NCI-H187 treated with DMSO at 0.1 percent for 48 hours (cell line): ENCODE measurements at regions not wholly inside any gene's neighbourhood (a gene's known extent, or its start where the extent isn't known, plus 50 kb on each side); places are given as distances from the start of the nearest gene placed in this dataset.
"Not testable (repeated sequence)": the region's sequence is repeated elsewhere in the genome, so short reads cannot be mapped to it uniquely, and the experiment has no call there.

Experiments
- DNase-seq: peaks from one replicate; lab custom pipeline; 2025; lab: John Stamatoyannopoulos, UW

GRCh38 chr17:70375406-70375805, 206.1 kb downstream of the KCNJ2 start:
- DNase-seq: no peak

DNA sequence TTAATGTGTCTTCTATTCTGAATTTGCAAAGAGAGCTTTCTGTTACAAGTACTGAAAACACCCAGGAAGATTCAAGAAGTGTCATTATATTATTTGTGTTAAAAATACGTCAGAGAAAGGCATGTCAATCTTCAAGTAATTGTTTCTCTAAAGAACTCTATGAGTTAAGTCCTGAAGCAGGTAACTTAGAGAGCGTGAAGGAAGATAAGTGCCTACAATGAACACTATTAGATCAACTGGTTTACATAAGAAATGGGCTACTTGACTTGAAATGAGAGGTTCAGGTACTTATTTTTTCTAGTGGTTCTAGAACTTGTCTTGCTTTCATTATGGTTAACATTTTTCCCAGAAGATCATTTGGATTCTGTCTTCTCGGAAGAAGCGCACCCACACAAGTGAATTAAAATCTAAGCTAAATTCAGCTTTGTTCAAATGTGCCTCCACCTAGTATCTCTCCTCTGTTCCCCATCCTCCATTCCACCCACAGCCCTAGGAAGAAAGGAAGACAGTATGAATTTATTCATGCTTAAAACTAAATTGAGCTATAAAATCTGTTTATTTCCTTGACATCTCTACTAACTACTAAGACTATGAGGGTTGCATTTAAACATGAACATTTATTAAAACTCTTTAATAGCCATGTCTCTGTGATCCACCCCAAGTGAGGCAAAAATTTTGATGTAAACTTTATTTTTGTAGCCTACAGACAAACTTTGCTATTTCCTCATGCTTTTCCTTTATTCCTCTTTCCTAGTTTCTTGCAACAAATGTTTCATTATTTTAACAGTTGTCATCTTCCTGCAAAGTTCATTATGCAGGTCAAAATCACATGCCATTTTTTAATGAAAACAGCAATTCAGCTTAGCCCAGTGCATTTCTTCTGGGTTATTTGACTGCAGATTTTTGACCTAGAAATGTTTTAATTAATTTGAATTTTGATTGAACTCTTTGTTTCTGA, 206.8 kb downstream of the KCNJ2 start:
- no peak for DNase-seq

DNA sequence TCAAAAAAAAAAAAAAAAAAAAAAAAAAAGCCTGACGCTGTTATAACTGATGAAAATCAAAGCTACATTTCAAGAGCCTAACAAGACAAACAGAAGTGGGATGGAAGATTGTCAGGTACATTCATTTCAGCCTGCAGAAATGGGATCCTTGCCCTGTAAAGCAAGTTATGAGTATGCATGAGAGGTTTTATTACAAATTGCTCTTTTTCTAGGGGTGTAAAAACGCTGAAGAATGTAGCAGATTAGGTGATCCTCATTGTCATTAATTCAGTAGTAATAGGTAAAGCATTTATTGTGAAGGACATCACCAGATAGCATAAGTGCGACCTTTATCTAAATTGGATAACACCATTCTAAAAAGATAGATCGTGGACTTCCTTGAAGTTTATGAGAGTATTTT, 208.3 kb downstream of the KCNJ2 start:
- DNase-seq: no peak

DNA sequence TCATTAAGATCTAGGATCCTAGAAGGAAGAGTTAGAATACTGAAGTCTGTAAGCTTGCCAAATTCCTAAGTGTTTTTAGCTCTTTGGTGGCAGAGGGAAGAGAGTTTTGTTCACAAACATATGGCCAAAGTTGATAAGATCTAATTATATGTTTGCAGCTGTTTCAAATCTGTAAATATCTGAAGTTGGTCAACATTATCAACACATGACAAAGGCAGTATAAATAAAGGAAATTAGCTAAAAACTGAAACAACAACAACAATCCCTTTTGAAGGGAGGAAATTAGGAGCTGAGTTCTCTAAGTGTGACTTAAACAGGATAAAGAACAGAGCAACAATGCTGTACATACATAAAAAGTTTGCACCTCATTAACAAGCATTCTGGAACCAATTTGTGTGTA, 208.7 kb downstream of the KCNJ2 start:
- DNase-seq: no peak

DNA sequence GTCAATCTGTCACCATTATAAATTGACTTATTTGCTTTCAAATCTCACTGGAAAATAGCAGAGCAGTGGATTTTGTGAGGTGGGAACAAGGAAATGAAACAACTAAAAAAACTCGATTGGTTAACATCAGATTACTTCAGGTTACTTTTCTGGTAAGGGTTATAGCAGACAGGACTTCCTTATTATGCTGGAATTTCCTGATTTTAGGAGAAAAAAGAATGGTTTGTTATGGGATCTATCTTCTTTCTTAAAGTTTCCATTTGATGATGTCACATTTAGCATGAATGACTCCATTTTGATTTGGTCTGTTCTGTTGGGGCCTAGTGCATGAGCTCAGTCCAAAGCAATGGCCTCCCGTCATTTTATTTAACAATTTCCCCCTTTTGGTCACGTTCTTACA, 210.6 kb downstream of the KCNJ2 start:
- DNase-seq: no peak

GRCh38 chr17:70381916-70382315, 212.6 kb downstream of the KCNJ2 start:
- DNase-seq: not testable (repeated sequence)

GRCh38 chr17:70388326-70388725, 219.0 kb downstream of the KCNJ2 start:
- no peak for DNase-seq

DNA sequence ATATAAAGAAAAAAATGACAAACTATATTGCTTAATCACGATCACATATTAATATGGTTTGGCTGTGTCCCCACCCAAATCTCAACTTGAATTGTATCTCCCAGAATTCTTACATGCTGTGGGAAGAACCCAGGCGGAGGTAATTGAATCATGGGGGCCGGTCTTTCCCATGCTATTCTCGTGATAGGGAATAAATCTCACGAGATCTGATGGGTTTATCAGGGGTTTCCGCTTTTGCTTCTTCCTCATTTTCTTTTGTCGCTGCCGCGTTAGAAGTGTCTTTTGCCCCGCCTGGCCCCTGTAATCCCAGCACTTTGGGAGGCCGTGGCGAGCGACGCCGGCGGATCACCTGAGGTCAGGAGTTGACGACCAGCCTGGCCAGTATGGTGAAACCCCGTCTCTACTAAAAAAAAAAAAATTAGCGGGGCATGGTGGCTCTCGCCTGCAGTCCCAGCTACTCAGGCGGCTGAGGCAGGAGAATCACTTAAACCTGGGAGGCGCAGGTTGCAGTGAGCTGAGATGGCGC, 220.0 kb downstream of the KCNJ2 start:
- DNase-seq: not testable (repeated sequence)

DNA sequence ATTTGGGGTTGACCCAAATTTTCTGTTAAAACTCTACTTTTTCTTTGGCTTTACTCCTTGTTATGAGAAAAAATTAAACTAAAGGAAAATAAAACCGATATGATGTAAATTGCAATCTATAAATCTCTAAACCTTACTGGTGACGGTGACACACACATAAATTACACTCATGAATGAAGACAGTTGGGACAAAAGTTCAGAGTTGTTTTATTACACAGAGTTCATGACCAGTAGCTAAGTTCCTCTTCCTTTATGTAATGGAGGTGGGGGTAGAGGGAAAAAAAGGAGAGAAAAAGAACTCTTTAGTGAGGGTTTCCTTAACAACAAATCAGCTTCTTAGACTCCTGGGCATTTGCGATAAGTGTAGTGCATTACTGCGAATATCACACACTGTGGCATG, 220.7 kb downstream of the KCNJ2 start:
- no peak for DNase-seq

- no peak for DNase-seq
Measured at GRCh38 chr17:70394473-70395232, 225.3 kb downstream of the KCNJ2 start.

- no peak for DNase-seq
Measured at GRCh38 chr17:70405492-70406220, 236.3 kb downstream of the KCNJ2 start.

GRCh38 chr17:70407506-70407905, 238.2 kb downstream of the KCNJ2 start:
- no peak for DNase-seq

GRCh38 chr17:70408768-70409167, 239.4 kb downstream of the KCNJ2 start:
- no peak for DNase-seq

DNA sequence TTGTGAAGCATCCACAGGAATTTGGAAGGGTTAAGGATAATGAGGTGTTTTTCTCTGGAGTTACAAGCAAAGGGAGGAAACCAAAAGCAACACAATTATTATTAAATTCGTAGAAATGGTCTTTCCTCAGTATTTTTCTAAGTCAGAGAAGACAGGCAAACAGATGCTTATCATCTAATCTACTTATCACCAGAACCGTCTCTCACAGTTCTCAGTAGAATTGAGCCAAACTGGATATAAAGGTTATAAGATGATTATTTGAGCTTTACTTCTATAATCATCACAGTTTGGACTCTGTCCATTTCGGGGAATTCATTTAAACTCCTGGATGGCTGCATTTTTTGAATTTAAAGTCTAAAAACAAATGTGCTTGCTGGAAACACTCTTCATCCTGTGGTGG, 245.0 kb downstream of the KCNJ2 start:
- no peak for DNase-seq

GRCh38 chr17:70420861-70421445, 251.6 kb downstream of the KCNJ2 start:
- DNase-seq: no peak

DNA sequence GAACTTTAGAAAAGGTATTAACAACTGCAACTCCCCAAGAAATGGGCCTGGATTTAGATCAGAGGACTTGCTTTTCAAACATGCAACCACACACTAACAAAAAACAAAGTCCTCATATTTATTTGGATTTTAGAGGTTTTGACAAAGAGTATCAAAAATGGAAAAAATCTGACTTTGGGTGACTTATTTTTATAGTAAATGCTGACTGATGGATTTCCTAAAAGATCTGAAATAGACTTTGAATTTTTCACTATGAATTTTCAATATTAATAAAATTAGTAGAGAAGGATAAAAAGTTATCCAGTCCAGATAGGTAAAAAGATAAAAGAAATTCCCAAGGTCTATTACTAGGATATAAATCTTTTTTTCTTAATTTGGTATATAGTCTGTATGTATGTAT, 253.5 kb downstream of the KCNJ2 start:
- DNase-seq: no peak

GRCh38 chr17:70423562-70423961, 254.2 kb downstream of the KCNJ2 start:
- no peak for DNase-seq

DNA sequence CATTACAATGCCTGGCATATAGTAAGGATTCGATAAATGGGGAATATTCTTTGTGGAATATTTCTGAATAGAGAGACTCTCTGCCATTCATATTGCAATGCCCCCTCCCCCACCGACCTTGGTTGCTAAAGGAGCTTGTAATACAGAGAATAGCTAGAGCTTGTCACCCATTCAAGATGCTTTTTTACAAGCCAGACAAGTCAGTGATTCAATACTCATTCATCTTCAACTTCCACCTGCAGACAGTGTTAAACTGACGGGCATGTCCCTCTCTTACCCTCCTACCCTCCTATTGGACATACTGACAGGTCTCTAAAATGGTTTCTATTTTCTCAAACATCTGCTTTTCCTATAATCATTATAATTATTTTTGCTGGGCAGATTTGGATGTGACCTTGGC, 257.4 kb downstream of the KCNJ2 start:
- no peak for DNase-seq

DNA sequence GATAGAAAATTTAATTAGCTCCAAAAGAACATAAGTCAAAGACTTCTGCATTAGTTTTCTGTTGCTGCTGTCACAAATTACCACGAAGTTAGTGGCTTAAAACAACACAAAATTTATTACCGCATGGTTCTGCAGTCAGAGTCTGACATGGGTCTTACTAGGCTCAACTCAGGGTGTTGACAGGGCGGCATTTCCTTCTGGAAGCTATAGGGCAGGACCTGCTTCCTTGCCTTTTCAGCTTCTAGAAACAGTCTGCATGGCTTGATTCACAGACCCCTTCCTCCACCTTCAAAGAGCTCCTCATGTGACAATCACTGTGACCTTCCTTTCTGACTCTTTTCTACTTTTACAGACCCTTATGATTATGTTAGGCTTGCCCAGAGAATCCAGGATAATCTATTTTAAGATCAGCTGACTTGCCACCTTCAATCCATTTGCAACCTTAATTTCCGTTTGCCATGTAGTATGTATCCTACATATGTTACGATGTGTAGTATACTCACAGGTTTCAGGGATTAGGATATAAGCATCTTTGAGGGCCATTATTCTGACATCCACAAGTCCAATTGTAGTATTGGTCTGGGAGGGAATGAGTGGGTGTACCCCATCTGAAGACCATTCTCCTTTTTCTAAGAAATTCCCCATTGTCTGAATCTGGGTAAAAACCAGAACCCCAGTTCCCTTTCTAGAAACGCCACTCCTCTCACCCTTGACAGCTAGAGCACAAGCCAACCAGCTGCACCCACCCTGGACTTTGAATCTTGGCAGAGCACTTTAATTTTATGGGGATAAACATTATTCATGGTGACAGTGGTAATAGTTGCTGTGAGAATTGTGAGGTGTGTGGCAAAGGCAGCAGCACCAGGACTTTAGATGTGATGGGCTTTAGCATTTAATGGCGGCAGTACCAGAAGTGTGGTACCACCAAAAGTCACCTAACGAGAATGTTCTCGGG, 265.5 kb downstream of the KCNJ2 start:
- no peak for DNase-seq

DNA sequence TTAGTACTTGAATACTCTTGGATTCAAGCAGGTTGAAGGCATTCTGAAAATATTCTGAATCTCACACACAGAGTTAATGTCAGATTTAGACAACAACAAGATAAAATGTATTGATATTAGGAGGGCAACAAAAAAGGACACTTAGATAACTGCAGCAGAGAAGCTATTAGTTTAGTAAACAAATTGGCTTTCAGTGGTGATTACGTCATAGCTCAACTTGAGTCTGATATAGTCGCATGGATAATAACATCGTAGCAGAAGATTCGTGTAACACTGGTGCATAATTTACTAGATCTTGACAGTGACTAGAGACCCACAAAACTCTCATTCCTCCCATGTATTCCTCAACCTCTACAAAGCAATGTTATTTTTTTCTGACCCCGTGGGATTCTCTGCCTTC, 268.3 kb downstream of the KCNJ2 start:
- DNase-seq: no peak

GRCh38 chr17:70446446-70446845, 277.1 kb downstream of the KCNJ2 start:
- DNase-seq: no peak
